ENCODE measurements at regions not wholly inside any gene's neighbourhood (a gene's known extent, or its start where the extent isn't known, plus 50 kb on each side); places are given as distances from the start of the nearest gene placed in this dataset.

- no peak for TF ChIP-seq CTCF (IDR thresholded peaks at IDR 0.05)
- no peak for TF ChIP-seq POLR2A (IDR thresholded peaks at IDR 0.05)
Measured at GRCh38 chr2:185147361-185147760, 549.0 kb downstream of the ZNF804A start.
